ENCODE measurements at regions not wholly inside any gene's neighbourhood (a gene's known extent, or its start where the extent isn't known, plus 50 kb on each side); places are given as distances from the start of the nearest gene placed in this dataset.

- TF ChIP-seq CREB1 (IDR thresholded peaks at IDR 0.05; ENCODE audit: low read depth): no peak
- TF ChIP-seq EGR1 (IDR thresholded peaks at IDR 0.05): no peak
- TF ChIP-seq TEAD4 (IDR thresholded peaks at IDR 0.05): no peak
- no peak for TF ChIP-seq REST (IDR thresholded peaks at IDR 0.05; ENCODE audit: low read depth)
- TF ChIP-seq MAX (IDR thresholded peaks at IDR 0.05): no peak
- no peak for TF ChIP-seq RAD21 (IDR thresholded peaks at IDR 0.05; ENCODE audit: low read depth)
Measured at GRCh38 chr1:187646536-187647107, 817.9 kb downstream of the PLA2G4A start.

GRCh38 chr1:187648091-187648490 is 819.3 kb downstream of the PLA2G4A start:
- TF ChIP-seq EGR1 (IDR thresholded peaks at IDR 0.05) (no peak), CREB1 (IDR thresholded peaks at IDR 0.05; ENCODE audit: low read depth) (no peak), TAF1 (IDR thresholded peaks at IDR 0.05; ENCODE audit: low read depth) (no peak)

GRCh38 chr1:187654635-187655034 is 825.9 kb downstream of the PLA2G4A start:
- TF ChIP-seq TCF12 (IDR thresholded peaks at IDR 0.05; ENCODE audit: low read depth) (no peak), FOXM1 (IDR thresholded peaks at IDR 0.05; ENCODE audit: borderline replicate concordance, low read depth) (no peak), NFIC (IDR thresholded peaks at IDR 0.05) (no peak), TEAD4 (IDR thresholded peaks at IDR 0.05) (no peak), EP300 (IDR thresholded peaks at IDR 0.05; ENCODE audit: borderline replicate concordance) (no peak), TAF1 (IDR thresholded peaks at IDR 0.05; ENCODE audit: low read depth) (no peak), CREB1 (IDR thresholded peaks at IDR 0.05; ENCODE audit: low read depth) (no peak), USF1 (IDR thresholded peaks at IDR 0.05) (no peak), REST (IDR thresholded peaks at IDR 0.05; ENCODE audit: low read depth) (no peak), RAD21 (IDR thresholded peaks at IDR 0.05; ENCODE audit: low read depth) (no peak), MAX (IDR thresholded peaks at IDR 0.05) (no peak), CEBPB (IDR thresholded peaks at IDR 0.05) (no peak), EGR1 (IDR thresholded peaks at IDR 0.05) (no peak), YY1 (IDR thresholded peaks at IDR 0.05; ENCODE audit: low read depth) (no peak), ZBTB7A (IDR thresholded peaks at IDR 0.05; ENCODE audit: low read depth) (no peak)

GRCh38 chr1:187655104-187655503 is 826.4 kb downstream of the PLA2G4A start:
- TF ChIP-seq RAD21 (IDR thresholded peaks at IDR 0.05; ENCODE audit: low read depth) (no peak), CREB1 (IDR thresholded peaks at IDR 0.05; ENCODE audit: low read depth) (no peak), NFIC (IDR thresholded peaks at IDR 0.05) (no peak), CEBPB (IDR thresholded peaks at IDR 0.05) (no peak), USF1 (IDR thresholded peaks at IDR 0.05) (no peak), REST (IDR thresholded peaks at IDR 0.05; ENCODE audit: low read depth) (no peak)

- TF ChIP-seq NFIC (IDR thresholded peaks at IDR 0.05): no peak
- TF ChIP-seq ZBTB7A (IDR thresholded peaks at IDR 0.05; ENCODE audit: low read depth): no peak
- no peak for TF ChIP-seq TCF12 (IDR thresholded peaks at IDR 0.05; ENCODE audit: low read depth)
- TF ChIP-seq CREB1 (IDR thresholded peaks at IDR 0.05; ENCODE audit: low read depth): no peak
- no peak for TF ChIP-seq TAF1 (IDR thresholded peaks at IDR 0.05; ENCODE audit: low read depth)
- no peak for TF ChIP-seq TEAD4 (IDR thresholded peaks at IDR 0.05)
- TF ChIP-seq CEBPB (IDR thresholded peaks at IDR 0.05): no peak
- no peak for TF ChIP-seq REST (IDR thresholded peaks at IDR 0.05; ENCODE audit: low read depth)
- TF ChIP-seq FOXM1 (IDR thresholded peaks at IDR 0.05; ENCODE audit: borderline replicate concordance, low read depth): no peak
- TF ChIP-seq EGR1 (IDR thresholded peaks at IDR 0.05): no peak
- TF ChIP-seq YY1 (IDR thresholded peaks at IDR 0.05; ENCODE audit: low read depth): no peak
- TF ChIP-seq RAD21 (IDR thresholded peaks at IDR 0.05; ENCODE audit: low read depth): no peak
- no peak for TF ChIP-seq EP300 (IDR thresholded peaks at IDR 0.05; ENCODE audit: borderline replicate concordance)
- TF ChIP-seq MAX (IDR thresholded peaks at IDR 0.05): no peak
- TF ChIP-seq USF1 (IDR thresholded peaks at IDR 0.05): no peak
Measured at GRCh38 chr1:187665483-187665882, 836.7 kb downstream of the PLA2G4A start.
